GM18861 (cell line): ENCODE measurements at regions not wholly inside any gene's neighbourhood (a gene's known extent, or its start where the extent isn't known, plus 50 kb on each side); places are given as distances from the start of the nearest gene placed in this dataset.

Experiments
- ATAC-seq: cut with Tn5 transposase; IDR thresholded peaks from one replicate; pipeline ENCODE4 v1.9.1; 2021; ENCODE audit not compliant: unreplicated experiment

DNA sequence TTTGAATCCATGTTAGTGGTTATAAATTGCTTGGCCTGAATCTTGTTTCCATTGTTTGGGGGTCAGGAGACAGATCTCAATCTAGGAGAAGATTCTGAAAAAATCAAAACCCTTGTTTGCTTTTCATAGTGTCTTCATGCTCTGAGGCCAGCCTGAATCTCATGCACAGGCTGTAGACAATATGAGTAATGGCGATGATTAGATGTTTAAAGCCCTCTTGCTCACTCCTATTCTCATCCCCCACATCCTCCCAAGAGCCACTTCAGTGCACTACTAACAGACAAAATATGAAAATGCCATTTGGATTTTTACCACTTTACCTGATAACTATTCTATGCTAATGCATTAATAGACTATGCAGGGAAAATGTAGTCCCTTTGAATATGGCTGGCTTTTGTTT lies 129.4 kb downstream of the NUDT12 start:
- ATAC-seq: no peak

DNA sequence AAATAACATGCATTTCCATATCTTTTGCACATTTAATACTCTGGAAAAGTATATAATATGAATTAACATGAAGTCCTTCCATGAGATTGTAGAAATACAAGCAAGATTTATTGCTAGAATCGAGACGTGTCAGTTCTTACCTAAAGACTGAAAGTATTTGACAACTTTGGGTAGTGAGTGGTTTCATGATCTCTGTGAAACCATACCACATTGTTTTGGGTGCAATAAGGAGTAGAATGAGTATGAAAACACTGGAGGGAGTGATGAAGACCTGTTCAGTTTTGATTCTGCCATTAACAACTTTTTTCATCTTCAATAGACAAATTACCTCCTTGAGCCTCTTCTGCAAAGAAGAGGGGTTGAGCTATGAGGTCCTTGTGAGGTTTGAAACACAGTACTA lies 133.7 kb downstream of the NUDT12 start:
- no peak for ATAC-seq

DNA sequence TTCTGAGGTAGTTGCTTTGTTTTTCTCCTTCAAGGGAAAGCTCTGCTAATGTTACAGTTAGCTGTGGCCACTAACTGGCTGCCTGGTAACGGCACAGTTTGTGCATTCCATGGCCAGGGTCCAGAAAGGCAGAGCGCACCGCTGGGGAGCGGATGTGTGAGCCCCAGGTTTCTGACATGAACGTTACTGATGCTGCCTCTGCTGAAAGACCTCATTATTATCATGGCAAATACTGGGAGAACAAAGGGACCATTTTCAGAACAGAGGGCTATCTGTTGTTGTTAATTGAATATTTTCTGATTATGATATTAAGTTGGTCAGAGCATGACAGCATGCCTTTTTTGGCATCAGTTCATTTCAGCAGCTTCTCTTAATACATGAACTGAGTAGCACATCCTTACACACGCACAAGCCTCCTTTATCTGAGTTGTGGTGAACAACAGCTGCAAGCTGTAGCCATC lies 134.1 kb downstream of the NUDT12 start:
- ATAC-seq: no peak

DNA sequence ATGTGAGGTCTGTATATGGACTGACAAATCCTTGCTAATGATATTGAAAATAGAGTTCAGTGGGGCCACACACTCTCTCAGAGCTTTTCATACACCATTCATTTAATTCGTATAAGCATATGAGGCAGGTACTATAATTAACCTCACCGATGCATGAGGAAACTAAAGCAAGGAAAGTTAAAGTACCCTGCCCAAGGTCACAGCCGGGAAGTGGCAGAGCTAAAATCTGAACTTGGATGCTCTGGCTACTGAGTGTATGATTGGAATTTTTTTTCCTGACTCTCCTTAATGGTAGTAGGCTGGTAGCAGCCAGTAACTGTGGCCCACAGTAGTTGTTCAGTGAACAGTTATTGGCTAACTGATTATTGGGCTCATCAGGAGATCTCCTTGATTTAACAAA lies 135.3 kb downstream of the NUDT12 start:
- no peak for ATAC-seq

DNA sequence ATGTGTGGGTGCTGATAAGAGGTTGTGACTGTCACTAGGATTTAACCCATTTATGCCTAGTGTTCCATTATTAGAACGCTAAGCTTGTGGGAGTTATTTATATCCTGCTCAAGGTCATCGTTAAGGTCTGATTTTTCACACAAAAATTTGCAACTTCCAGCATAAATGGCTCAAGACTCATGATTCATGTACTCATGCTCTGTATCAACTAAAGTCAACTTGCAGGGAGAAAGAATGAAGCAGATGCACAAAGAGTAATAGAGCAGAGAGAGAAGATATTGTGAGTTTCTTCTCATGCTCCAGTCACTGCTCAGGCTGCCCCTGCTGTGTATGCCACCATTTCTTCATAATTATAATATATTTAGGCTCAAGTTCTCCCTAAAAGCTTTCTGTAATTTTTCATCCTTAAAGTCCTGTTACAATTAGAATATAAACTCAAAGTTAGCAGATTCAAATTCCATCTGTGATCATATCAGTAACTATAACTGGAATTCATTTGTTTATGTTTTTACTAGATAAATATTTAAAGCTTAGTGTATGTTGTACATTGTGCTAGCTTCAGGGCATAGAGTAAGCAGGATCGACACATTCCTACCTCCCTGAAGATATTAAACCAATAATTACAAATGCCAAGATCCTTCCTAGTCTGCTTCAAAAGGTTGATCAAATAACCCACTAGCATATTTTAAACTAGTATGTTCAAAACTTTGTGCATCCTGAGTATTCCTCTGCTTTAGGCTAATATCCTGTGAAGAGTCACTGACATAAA lies 136.7 kb downstream of the NUDT12 start:
- ATAC-seq: no peak

DNA sequence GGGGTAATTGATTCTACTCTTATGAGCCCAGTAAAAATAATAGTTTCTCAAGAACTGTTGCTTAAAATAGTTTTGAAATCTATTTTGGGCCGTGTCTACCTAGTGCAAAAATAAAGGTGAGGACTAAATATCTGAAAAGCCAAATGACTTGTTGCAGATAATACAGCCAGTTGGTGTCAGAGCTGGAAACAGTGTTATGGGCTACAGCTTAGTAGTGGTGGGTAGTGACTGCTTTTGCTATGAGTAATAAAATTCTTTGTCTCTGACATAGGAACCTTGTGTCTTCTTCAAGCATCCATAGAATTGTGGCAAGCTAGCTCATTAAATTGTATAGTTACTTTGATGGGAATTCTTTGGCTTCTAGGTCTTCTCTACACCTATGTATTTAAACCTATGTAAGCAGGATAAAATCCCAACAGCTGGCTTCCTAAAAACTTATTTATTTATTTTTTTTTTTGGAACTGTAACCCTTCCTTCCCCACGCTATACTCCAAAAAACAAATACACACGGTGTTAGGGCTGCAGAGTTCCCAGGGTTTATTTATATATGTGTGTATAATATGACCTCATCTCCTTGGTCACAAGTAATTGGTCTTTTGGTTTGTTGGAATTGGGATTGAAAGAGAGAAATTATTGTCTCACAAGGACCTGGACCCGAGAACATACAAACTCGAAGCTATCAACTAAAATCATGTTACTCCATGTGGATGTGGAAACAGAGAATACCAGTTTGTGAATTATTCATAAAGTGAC lies 138.0 kb downstream of the NUDT12 start:
- no peak for ATAC-seq

DNA sequence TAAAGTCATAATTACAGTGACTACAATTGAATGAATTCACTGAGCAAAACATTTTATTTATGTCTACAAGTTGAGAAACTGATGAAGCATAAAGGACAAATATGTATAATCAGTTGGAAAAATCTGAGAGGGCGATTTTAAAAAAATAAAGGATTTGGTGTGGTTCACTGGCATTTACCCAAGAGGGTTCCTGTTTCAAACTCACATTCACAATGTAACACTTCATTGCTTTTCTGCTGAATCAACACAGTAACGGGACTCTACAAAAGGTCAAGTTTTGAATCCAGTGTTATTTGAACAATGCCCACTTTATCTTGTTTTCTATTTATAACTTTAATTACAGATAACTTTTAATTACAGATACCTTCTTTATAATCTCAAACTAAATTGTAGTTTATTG lies 138.6 kb downstream of the NUDT12 start:
- ATAC-seq: no peak

DNA sequence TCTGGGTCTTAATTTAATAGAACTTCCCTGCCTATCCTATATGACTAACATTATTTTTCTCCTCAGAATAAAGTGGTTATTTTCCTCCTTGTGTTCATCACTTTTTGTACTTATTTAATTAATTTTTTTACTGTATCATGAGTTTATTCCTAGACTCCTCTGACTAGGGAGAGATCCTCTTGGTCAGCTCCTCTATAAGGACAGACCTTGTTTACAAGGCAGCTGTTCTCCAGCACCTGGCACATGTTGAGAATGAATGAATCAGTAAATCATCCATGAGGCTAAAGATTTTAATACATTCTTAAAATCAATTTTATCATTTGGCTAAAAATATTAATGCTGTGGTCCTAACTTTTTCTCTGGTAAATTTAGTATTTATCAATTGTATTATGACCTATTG lies 139.8 kb downstream of the NUDT12 start:
- ATAC-seq: no peak

DNA sequence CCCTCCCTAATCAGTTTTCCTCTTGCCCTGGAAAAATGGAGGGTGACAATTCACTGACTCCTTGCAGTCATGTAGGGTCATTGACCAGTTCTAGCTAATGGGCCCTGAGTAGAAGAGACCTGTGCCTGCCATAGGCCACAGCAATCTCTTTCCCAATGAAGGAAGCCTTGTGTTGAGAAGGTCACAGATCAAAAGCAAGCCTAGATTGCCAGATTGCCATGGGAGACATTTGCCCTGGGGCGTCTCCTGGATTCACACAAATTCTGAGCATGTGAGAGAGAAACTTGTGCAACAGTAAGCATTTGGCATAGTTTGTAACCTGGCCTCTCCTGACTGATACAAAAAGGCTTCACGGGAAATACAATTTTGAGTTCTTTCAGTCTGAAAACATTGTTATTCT lies 148.0 kb downstream of the NUDT12 start:
- ATAC-seq: no peak

DNA sequence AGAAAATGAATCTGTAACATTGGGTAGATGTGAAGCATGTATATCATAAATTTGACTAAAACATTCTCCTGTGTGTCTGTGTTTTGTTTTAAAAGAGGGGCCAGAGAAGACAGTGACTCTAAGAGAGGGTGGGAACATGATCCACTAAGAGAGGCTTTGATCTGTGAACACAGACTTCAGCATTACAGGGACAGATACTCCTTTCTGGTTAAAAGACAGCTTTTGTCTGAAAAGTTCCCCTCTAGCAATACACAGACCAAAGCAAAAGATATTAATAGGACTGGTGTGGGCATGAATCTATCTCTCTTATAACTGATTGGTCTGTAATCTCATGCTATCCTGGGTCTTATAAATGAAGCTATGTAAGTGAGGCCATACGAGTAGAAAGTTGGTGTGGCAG lies 150.9 kb downstream of the NUDT12 start:
- ATAC-seq: no peak

DNA sequence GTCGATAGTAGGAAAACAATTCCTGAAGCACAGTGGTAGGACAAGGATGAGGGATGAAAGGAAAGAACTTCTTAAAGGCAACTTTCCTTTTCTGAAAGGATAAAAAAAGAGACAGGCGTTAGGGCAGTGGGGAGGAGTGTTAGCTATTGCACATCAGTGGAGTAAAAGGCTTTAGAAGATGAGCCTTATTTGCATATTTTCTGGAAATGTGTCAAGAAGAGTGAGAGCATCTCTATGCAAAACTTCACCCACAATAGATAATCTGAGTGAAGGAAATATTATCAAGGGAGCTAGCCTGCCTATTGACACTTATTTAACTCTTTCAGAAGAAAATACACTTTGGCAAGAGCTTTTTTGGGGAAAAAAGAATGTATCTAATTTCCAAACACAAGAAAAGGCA lies 151.6 kb downstream of the MACIR start:
- ATAC-seq: peak; percentile 99

DNA sequence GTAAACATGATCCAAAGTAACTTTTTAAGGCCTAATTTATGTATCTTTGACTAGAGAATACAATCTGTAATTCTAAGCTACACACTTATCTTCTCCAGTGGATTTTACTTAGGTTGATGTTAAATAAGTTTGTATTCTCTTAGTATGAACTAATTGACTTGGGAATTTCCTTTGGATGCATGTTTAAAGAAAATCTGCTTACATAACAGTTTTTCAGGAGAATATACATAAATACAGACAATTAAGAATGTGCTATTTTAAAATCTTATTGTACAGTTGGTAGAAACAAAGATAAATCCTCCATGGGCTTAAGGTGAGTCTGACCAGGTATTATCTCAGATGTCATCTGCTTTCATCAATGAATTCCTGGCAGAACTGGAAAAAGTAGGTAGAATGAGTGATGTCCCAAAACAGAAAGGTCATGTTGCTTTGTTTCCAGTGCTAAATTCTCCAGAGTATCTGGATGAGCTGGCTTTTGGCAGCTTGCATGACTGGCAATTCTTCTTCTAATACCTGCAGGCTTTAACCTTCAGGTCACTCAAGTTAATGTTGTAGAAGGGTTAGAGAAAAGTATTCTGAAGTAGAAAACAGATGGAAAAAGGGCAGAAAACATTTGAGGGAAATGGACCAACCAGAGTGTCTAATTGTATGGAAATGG lies 150.6 kb downstream of the MACIR start:
- no peak for ATAC-seq

DNA sequence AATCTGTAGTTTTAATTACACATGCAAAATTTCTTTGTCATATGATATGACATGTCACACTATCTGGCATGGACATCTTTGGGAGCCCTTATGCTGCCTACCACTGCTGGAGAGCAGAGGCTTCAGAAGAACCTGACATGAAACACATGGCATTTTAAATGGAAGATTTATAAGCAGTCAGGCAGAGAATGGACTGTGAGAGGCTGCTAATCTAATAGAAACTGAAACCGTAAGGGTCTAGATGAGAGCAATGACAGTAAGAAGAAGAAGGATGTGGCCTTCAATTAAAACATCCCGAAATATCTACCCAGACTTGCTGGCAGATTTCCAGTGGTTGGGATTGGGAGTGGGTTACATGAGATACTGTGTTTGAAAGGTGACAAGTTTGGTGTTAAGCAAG lies 149.8 kb downstream of the MACIR start:
- no peak for ATAC-seq

DNA sequence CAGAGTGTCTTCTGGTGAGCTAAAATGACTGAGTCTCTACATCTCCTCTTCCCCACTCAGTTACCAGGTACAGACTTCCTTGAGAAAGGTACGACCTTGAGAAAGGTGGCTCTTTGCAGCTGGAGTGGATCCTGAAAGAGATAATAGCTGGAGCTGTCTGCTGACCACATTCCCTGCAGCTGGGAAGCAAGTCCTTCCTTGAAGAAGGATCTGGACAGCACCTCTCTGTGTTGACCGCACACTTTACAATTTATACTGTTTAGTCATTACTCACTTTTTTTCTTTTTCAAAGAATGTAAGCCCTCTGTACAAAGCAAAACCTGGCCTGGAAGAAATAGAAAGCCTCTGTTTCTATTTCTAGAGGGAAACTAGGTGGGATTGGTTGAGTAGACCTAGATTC lies 148.8 kb downstream of the MACIR start:
- ATAC-seq: no peak

DNA sequence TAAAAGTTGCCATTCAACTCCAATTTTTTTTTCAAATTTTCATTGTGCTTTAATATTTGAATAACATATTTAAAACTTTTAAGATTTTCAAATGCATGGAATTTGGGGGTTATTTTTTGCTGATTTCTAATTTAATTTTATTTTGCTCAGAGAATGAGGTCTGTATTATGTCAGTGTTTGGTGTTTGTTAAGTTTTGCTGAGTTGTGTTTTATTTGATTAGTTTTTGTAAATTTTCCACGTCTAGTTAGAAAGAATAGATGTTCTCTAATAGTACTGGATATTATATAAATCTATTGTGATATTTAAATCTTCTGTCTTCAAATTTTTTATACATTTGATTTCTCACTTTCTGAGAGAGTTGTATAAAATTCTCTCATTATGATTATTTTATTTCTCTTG lies 145.9 kb downstream of the MACIR start:
- ATAC-seq: no peak

DNA sequence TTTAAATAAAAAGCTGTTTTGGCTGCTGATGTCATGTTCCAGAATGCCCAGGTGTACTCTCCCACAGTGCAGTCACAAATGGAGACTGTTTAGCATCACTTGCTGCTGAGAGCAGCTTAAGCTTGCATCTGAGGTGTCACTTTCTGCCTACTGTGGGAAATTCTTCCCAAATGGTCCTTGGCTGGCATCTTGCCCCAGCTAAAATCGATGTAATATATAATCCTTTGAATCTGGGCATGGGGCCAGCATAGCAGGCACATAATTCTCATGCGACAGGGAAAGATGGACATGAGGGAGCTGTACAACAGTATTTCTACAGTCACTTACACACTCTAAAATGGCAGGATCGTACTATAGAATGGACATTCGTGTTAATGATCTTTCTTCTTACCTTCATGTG lies 144.3 kb downstream of the MACIR start:
- no peak for ATAC-seq

DNA sequence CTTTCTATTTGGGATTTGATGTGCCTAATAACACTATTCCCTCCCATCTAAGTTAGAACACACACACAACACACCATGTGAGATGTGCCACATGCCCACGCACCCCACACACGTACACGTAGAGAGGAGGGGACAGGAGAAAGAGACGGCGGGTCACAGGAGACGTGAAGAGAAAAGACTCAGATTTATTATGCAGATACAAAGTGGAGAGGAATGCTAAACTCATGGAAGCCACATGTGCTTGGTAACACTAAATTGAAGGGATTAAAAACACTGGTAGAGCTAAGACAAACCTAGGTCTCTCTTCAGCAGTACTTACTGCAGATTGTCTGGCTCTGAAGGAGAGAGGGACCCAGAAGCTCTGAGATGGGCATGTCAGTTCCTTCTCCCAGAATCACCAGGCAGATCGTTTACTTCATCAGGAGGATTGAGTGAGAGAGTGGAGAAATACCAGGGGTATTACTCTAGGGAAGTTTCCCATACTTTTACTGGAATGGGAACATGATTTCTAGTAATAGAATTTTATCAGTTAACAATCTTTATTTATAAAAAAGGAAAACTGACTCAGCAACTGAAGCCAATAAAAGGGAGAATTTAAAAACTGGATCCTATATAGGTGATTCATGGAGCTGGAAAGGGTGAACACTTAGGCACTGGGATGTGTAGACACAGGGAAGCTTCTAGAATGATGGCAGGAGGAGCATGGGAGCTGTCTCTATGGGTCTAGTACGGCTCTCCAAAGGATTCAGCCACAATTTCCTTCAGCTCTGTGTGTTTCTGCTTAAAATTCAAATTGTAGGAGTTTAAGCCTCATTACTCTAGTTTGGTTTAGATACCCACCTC lies 139.4 kb downstream of the MACIR start:
- ATAC-seq: no peak

DNA sequence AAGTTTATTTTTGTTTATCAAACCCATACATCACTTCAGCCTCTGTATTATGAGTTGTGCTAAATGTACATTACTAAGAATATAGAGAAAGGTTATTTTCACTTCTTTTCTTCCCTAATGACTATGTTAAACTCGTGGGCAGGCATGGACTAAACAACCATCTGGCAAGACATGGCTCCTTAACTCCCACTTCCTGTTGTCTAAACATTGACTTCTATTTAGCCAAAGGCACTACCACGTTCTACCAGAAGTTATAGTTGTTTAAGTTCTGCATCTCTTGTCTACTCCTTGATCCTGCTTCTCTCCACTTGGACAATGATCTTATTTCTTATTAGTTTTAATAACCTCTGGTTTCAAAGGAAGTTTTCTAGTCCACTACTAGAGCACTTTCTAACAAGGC lies 136.1 kb downstream of the MACIR start:
- ATAC-seq: no peak

DNA sequence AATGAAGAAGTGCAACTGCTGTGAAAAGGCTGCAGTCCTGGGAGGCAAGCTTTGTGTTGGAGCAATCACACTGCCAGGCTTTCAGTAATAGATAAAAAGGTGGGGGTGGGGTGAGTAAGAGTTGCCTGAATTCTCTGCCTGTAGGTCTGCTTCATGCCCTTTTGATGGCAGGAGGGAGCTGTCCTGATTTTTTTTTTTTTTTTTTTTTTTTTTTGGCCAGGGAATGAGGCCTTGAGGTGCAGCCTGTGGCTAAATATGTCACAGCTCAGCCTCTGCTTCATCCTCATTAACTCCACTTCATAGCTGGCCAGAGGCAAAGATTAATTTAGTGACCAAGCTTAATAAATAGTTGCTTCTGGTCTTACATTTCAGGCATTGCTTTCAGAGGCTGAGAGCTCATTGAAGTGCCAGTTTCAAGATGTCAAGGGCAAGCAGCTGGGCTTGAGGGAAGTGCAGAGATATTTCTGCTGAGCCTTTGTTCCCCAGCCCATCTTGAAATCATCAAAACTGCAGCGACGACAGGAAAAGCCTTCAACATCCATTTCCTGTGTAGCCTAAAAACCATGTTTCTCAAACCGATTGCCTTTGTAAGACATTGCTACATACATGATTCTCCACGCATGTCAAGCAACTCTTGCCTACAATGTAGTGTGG lies 134.7 kb downstream of the MACIR start:
- ATAC-seq: no peak

DNA sequence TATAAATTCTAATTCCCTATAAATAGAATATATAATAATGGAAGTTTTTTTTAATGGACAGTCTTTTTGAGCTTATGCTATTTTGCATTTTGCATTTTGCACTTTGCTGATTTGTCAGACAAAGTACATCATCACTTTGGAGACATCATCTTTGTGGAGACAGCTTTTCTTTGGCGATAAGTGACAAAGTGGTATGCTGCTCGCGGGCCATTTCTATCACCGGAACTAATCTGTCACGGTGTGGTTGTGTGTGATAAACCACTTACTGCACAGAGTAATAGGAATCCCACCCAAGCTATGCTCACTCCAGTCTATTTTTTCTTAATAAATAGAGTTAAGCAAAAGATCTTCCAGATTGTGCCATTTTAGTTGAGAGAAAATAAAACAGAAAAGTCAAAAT lies 133.1 kb downstream of the MACIR start:
- ATAC-seq: no peak

DNA sequence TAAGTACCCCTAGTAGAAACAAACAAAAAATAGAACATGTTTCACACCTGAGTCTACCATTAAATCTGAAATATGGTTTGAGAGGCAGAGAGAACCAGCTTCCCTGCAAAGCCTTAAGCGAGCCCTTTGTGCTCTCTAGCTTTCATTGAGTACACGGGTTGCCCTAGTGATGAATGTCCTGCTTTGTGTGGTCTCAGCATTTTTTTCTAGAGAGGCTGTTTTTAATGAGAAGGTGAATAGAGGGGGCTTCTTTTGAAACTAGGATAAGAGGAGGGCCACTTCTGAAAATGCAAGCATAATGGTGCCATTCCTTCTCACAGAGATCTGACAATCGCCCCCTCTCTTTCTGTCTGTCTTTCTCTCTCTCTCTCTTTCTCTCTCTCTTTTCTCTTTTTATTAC lies 131.3 kb downstream of the MACIR start:
- no peak for ATAC-seq
